Motor neuron (in vitro differentiated cells): ENCODE measurements at regions not wholly inside any gene's neighbourhood (a gene's known extent, or its start where the extent isn't known, plus 50 kb on each side); places are given as distances from the start of the nearest gene placed in this dataset.
"Not testable (repeated sequence)": the region's sequence is repeated elsewhere in the genome, so short reads cannot be mapped to it uniquely, and the experiment has no call there.

Source experiments
- ATAC-seq, 8 experiments: fragments of 200-7000 bp; cut with Tn5 transposase; replicated peaks in 6 of 8; 2 replicates each; pipeline ENCODE4 v1.8.0; 2021; ENCODE audit warnings: mild to moderate bottlenecking in 8 of 8, moderate library complexity in 8 of 8
- H3K27ac ChIP-seq, 2 donors: fragments of 250-450 bp; sonication (Bioruptor Pico); 2 replicates each; pipeline ENCODE4 v1.9.0; 2021; ENCODE audit warnings: antibody characterized with exemption in 2 of 2, mild to moderate bottlenecking in 2 of 2, moderate library complexity in 1 of 2
- H3K4me1 ChIP-seq, 2 donors: fragments of 250-450 bp; sonication (Bioruptor Pico); replicated peaks in 1 of 2; 2 replicates each; pipeline ENCODE4 v1.6.1; 2021; ENCODE audit warnings: antibody characterized with exemption in 2 of 2, mild to moderate bottlenecking in 2 of 2, moderate library complexity in 1 of 2
- H3K4me3 ChIP-seq, 5 donors: fragments of 250-450 bp; sonication (Bioruptor Pico); 2 replicates each; pipeline ENCODE4 v1.9.0; 2021; ENCODE audit warnings: antibody characterized with exemption in 5 of 5, mild to moderate bottlenecking in 5 of 5, moderate library complexity in 4 of 5
- WGBS, 10 experiments: fragments of 450-650 bp; shearing (Covaris generic); methylation state at CpG; one replicate each; pipeline ENCODE4 v1.0.0; 2022; 5-methylcytosine and 5-hydroxymethylcytosine counted together
- in situ Hi-C, 9 experiments: fragments of 400-800 bp; cut with MboI; loops; one replicate each; pipeline ENCODE4 v1.15.0; 2021; ENCODE audit warnings: low sequenced_read_pairs in 9 of 9, low pct_unique_long_range_greater_than_20kb in 2 of 9; ENCODE audit not compliant: unreplicated experiment in 9 of 9

- Histone ChIP-seq H3K4me3 (no peak overlapping the region), H3K27ac (no peak overlapping the region), H3K4me1 (peaks cover 6% of the 10 kb centered on the region in 2 donors)
- 0 to 57% (median 27%) methylated on average over 1 to 2 of the region's 2 CpGs for WGBS, 10 experiments
- in situ Hi-C loops, result no loop called here
- no peak for ATAC-seq
Observed at GRCh38 chr5:106086352-106086751, 1584.4 kb downstream of the EFNA5 start.

- H3K4me1 ChIP-seq, result peaks cover 6% of the 10 kb centered on the region in 2 donors
- WGBS, 10 experiments, result 0 to 100% (median 56%) methylated on average over 1 to 2 of the region's 2 CpGs; no CpG with 5 or more reads in 4 of the 10 experiments
- in situ Hi-C loops, result no loop called here
- no peak overlapping the region for H3K4me3 ChIP-seq
- H3K27ac ChIP-seq, result no peak overlapping the region
- no peak for ATAC-seq
Observed at GRCh38 chr5:106085556-106085955, 1585.2 kb downstream of the EFNA5 start.

- no peak overlapping the region for H3K4me3 ChIP-seq
- no peak for ATAC-seq
- peaks cover 6% of the 10 kb centered on the region in 2 donors for H3K4me1 ChIP-seq
- in situ Hi-C loops, result no loop called here
- no peak overlapping the region for H3K27ac ChIP-seq
- WGBS, 10 experiments, result 0 to 80% (median 0%) methylated on average over 1 of the region's 1 CpG; no CpG with 5 or more reads in 3 of the 10 experiments
Observed at GRCh38 chr5:106085136-106085535, 1585.6 kb downstream of the EFNA5 start.

GRCh38 chr5:106080535-106080934, 1590.2 kb downstream of the EFNA5 start:
- Histone ChIP-seq H3K27ac (no peak overlapping the region), H3K4me1 (no peaks in the 10 kb centered on the region), H3K4me3 (no peak overlapping the region)
- peak in 2 of 8 experiments; percentile 28 to 60 for ATAC-seq
- in situ Hi-C loops, result no loop called here
- WGBS, 10 experiments, result 38 to 100% (median 100%) methylated on average over 1 of the region's 1 CpG; no CpG with 5 or more reads in 5 of the 10 experiments

GRCh38 chr5:106076655-106077054, 1594.1 kb downstream of the EFNA5 start:
- no peak overlapping the region for H3K4me3 ChIP-seq
- in situ Hi-C loops, result no loop called here
- 50 to 100% (median 88%) methylated on average over 1 to 4 of the region's 4 CpGs; no CpG with 5 or more reads in 3 of the 10 experiments for WGBS, 10 experiments
- no peak overlapping the region for H3K27ac ChIP-seq
- ATAC-seq, result no peak
- H3K4me1 ChIP-seq, result no peaks in the 10 kb centered on the region

GRCh38 chr5:106072208-106072607, 1598.5 kb downstream of the EFNA5 start:
- ATAC-seq, result no peak
- H3K27ac ChIP-seq, result no peak overlapping the region
- no peak overlapping the region for H3K4me3 ChIP-seq
- 8 to 100% (median 81%) methylated on average over 1 to 2 of the region's 2 CpGs for WGBS, 10 experiments
- no peaks in the 10 kb centered on the region for H3K4me1 ChIP-seq
- in situ Hi-C loops, result no loop called here

- in situ Hi-C loops, result no loop called here
- H3K4me1 ChIP-seq, result no peaks in the 10 kb centered on the region
- ATAC-seq, result no peak
- 0 to 92% (median 57%) methylated on average over 1 of the region's 1 CpG; no CpG with 5 or more reads in 2 of the 10 experiments for WGBS, 10 experiments
- H3K4me3 ChIP-seq, result no peak overlapping the region
- no peak overlapping the region for H3K27ac ChIP-seq
Observed at GRCh38 chr5:106047341-106047740, 1623.4 kb downstream of the EFNA5 start.

GRCh38 chr5:106032069-106032468, 1638.7 kb downstream of the EFNA5 start:
- in situ Hi-C loops, H3K27ac ChIP-seq, ATAC-seq, H3K4me1 ChIP-seq, H3K4me3 ChIP-seq: not testable (repeated sequence)
- WGBS, 10 experiments, result 33 to 75% (median 60%) methylated on average over 1 to 2 of the region's 2 CpGs; no CpG with 5 or more reads in 6 of the 10 experiments

- H3K4me1 ChIP-seq, result no peaks in the 10 kb centered on the region
- 38 to 100% (median 67%) methylated on average over 1 to 3 of the region's 3 CpGs for WGBS, 10 experiments
- in situ Hi-C loops, result no loop called here
- ATAC-seq, result no peak
- H3K27ac ChIP-seq, result no peak overlapping the region
- no peak overlapping the region for H3K4me3 ChIP-seq
Observed at GRCh38 chr5:106028314-106028713, 1642.4 kb downstream of the EFNA5 start.

- no peak overlapping the region for H3K27ac ChIP-seq
- no peak overlapping the region for H3K4me3 ChIP-seq
- in situ Hi-C loops, result no loop called here
- no peaks in the 10 kb centered on the region for H3K4me1 ChIP-seq
- WGBS, 10 experiments, result 78 to 100% (median 100%) methylated on average over 1 of the region's 1 CpG; no CpG with 5 or more reads in 1 of the 10 experiments
- ATAC-seq, result no peak
Observed at GRCh38 chr5:106020894-106021293, 1649.8 kb downstream of the EFNA5 start.

- in situ Hi-C loops, result no loop called here
- no peaks in the 10 kb centered on the region for H3K4me1 ChIP-seq
- H3K4me3 ChIP-seq, result no peak overlapping the region
- ATAC-seq, result no peak
- H3K27ac ChIP-seq, result no peak overlapping the region
Observed at GRCh38 chr5:106019261-106019660, 1651.5 kb downstream of the EFNA5 start.

- no peak overlapping the region for H3K4me3 ChIP-seq
- H3K4me1 ChIP-seq, result no peaks in the 10 kb centered on the region
- WGBS, 10 experiments, result 0 to 100% (median 67%) methylated on average over 1 of the region's 1 CpG; no CpG with 5 or more reads in 3 of the 10 experiments
- no peak overlapping the region for H3K27ac ChIP-seq
- no peak for ATAC-seq
- in situ Hi-C loops, result no loop called here
Observed at GRCh38 chr5:106017243-106017857, 1653.4 kb downstream of the EFNA5 start.

- H3K4me1 ChIP-seq, result no peaks in the 10 kb centered on the region
- in situ Hi-C loops, result no loop called here
- peak in 1 of 8 experiments; percentile 47 for ATAC-seq
Observed at GRCh38 chr5:106014262-106014661, 1656.5 kb downstream of the EFNA5 start.

GRCh38 chr5:106006242-106006641, 1664.5 kb downstream of the EFNA5 start:
- no peak for ATAC-seq
- in situ Hi-C loops, result no loop called here
- Histone ChIP-seq H3K4me3 (no peak overlapping the region), H3K4me1 (no peaks in the 10 kb centered on the region), H3K27ac (no peak overlapping the region)
- 0 to 100% (median 94%) methylated on average over 1 to 2 of the region's 2 CpGs; no CpG with 5 or more reads in 1 of the 10 experiments for WGBS, 10 experiments

More at GRCh38 chr5:106014262-106014661, 1656.5 kb downstream of the EFNA5 start:
- Histone ChIP-seq H3K27ac (no peak overlapping the region), H3K4me3 (no peak overlapping the region)
